ENCODE measurements at regions not wholly inside any gene's neighbourhood (a gene's known extent, or its start where the extent isn't known, plus 50 kb on each side); places are given as distances from the start of the nearest gene placed in this dataset.
"Not testable (repeated sequence)": the region's sequence is repeated elsewhere in the genome, so short reads cannot be mapped to it uniquely, and the experiment has no call there.

- DNase-seq = no peak
Measured at GRCh38 chr5:28448791-28449190, 1410.4 kb upstream of the CDH9 start.

- DNase-seq = no peak
Measured at GRCh38 chr5:28430565-28431178, 1392.3 kb upstream of the CDH9 start.

GRCh38 chr5:28421141-28421540 lies 1382.8 kb upstream of the CDH9 start:
- DNase-seq = no peak

- DNase-seq = no peak
Measured at GRCh38 chr5:28415791-28416443, 1377.5 kb upstream of the CDH9 start.

GRCh38 chr5:28414619-28415018 lies 1376.2 kb upstream of the CDH9 start:
- no peak for DNase-seq

GRCh38 chr5:28408651-28409050 lies 1370.3 kb upstream of the CDH9 start:
- DNase-seq = no peak

GRCh38 chr5:28408186-28408585 lies 1369.8 kb upstream of the CDH9 start:
- no peak for DNase-seq

GRCh38 chr5:28404363-28405071 lies 1366.1 kb upstream of the CDH9 start:
- no peak for DNase-seq

- no peak for DNase-seq
Measured at GRCh38 chr5:28403846-28404245, 1365.5 kb upstream of the CDH9 start.

- DNase-seq = no peak
Measured at GRCh38 chr5:28402590-28403301, 1364.4 kb upstream of the CDH9 start.

GRCh38 chr5:28400076-28400475 lies 1361.7 kb upstream of the CDH9 start:
- no peak for DNase-seq

GRCh38 chr5:28399211-28399610 lies 1360.8 kb upstream of the CDH9 start:
- DNase-seq = no peak

- DNase-seq = no peak
Measured at GRCh38 chr5:28398185-28398584, 1359.8 kb upstream of the CDH9 start.

GRCh38 chr5:28397502-28397941 lies 1359.1 kb upstream of the CDH9 start:
- DNase-seq = no peak

GRCh38 chr5:28391277-28391676 lies 1352.9 kb upstream of the CDH9 start:
- no peak for DNase-seq

- no peak for DNase-seq
Measured at GRCh38 chr5:28390341-28390740, 1352.0 kb upstream of the CDH9 start.

GRCh38 chr5:28389727-28390126 lies 1351.3 kb upstream of the CDH9 start:
- not testable (repeated sequence) for DNase-seq

GRCh38 chr5:28388428-28388827 lies 1350.0 kb upstream of the CDH9 start:
- DNase-seq = no peak

GRCh38 chr5:28386712-28387111 lies 1348.3 kb upstream of the CDH9 start:
- DNase-seq = no peak

- DNase-seq = no peak
Measured at GRCh38 chr5:28380167-28380566, 1341.8 kb upstream of the CDH9 start.

GRCh38 chr5:28374492-28374967 lies 1336.1 kb upstream of the CDH9 start:
- DNase-seq = no peak

- no peak for DNase-seq
Measured at GRCh38 chr5:28370896-28371295, 1332.5 kb upstream of the CDH9 start.

GRCh38 chr5:28369418-28369817 lies 1331.0 kb upstream of the CDH9 start:
- no peak for DNase-seq

Data from T-helper 1 cell (primary cell).